Endothelial cell (in vitro differentiated cells): ENCODE measurements at regions not wholly inside any gene's neighbourhood (a gene's known extent, or its start where the extent isn't known, plus 50 kb on each side); places are given as distances from the start of the nearest gene placed in this dataset.
"Not testable (repeated sequence)": the region's sequence is repeated elsewhere in the genome, so short reads cannot be mapped to it uniquely, and the experiment has no call there.

Source experiments
- DNase-seq: peaks from one replicate; pipeline ENCODE4 v3.0.0; 2021; ENCODE audit warnings: low spot score
- H3K27ac Mint-ChIP-seq: one replicate; pipeline ENCODE4 v1.8.0; 2021; ENCODE audit warnings: mixed read lengths, inconsistent platforms; ENCODE audit not compliant: unreplicated experiment
- H3K27me3 Mint-ChIP-seq: one replicate; pipeline ENCODE4 v1.8.0; 2021; ENCODE audit warnings: mild to moderate bottlenecking, moderate library complexity, mixed read lengths, inconsistent platforms; ENCODE audit not compliant: unreplicated experiment
- H3K36me3 Mint-ChIP-seq: one replicate; pipeline ENCODE4 v1.8.0; 2021; ENCODE audit warnings: mild to moderate bottlenecking, low read depth, mixed read lengths, inconsistent platforms; ENCODE audit not compliant: unreplicated experiment
- H3K4me1 Mint-ChIP-seq: one replicate; pipeline ENCODE4 v1.8.0; 2021; ENCODE audit warnings: mild to moderate bottlenecking, mixed read lengths, inconsistent platforms; ENCODE audit not compliant: unreplicated experiment
- H3K4me3 Mint-ChIP-seq: one replicate; pipeline ENCODE4 v1.8.0; 2021; ENCODE audit warnings: mild to moderate bottlenecking, mixed read lengths, inconsistent platforms; ENCODE audit not compliant: unreplicated experiment
- H3K9me3 Mint-ChIP-seq: one replicate; pipeline ENCODE4 v1.8.0; 2021; ENCODE audit warnings: mixed read lengths, inconsistent platforms; ENCODE audit not compliant: unreplicated experiment
- TF ChIP-seq, protein P1 (sequence below): fragments of 200-600 bp; sonication (generic); IDR thresholded peaks from one replicate; pipeline ENCODE4 v1.5.0; 2021; ENCODE audit warnings: antibody characterized with exemption; ENCODE audit not compliant: unreplicated experiment

DNA sequence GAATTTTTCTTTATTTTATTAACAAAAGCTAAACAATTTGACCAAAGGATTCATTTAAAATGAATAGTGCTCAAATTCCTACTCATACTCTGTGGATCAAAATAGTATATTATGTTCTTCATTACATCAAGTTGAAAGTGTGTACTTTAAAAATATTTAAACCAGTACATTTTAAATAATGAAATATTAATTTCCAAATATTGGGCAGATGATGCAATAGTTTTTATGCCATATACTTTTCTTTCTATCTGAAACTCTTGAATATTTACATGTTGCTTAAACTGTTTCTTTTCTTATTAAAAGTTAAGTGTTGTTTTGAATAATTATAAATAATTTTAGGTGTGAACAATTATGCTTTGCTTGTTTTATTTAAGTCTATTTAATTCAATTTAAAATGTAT is 144.7 kb upstream of the TMPRSS15 start:
- Mint-ChIP-seq H3K9me3 (no peaks in the 10 kb centered on the region), H3K4me1 (no peaks in the 10 kb centered on the region), H3K27me3 (no peaks in the 10 kb centered on the region), H3K4me3 (no peak overlapping the region), H3K27ac (no peak overlapping the region), H3K36me3 (no peaks in the 10 kb centered on the region)
- TF ChIP-seq, protein P1, sequence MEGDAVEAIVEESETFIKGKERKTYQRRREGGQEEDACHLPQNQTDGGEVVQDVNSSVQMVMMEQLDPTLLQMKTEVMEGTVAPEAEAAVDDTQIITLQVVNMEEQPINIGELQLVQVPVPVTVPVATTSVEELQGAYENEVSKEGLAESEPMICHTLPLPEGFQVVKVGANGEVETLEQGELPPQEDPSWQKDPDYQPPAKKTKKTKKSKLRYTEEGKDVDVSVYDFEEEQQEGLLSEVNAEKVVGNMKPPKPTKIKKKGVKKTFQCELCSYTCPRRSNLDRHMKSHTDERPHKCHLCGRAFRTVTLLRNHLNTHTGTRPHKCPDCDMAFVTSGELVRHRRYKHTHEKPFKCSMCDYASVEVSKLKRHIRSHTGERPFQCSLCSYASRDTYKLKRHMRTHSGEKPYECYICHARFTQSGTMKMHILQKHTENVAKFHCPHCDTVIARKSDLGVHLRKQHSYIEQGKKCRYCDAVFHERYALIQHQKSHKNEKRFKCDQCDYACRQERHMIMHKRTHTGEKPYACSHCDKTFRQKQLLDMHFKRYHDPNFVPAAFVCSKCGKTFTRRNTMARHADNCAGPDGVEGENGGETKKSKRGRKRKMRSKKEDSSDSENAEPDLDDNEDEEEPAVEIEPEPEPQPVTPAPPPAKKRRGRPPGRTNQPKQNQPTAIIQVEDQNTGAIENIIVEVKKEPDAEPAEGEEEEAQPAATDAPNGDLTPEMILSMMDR, result no peak
- DNase-seq, result no peak

DNA sequence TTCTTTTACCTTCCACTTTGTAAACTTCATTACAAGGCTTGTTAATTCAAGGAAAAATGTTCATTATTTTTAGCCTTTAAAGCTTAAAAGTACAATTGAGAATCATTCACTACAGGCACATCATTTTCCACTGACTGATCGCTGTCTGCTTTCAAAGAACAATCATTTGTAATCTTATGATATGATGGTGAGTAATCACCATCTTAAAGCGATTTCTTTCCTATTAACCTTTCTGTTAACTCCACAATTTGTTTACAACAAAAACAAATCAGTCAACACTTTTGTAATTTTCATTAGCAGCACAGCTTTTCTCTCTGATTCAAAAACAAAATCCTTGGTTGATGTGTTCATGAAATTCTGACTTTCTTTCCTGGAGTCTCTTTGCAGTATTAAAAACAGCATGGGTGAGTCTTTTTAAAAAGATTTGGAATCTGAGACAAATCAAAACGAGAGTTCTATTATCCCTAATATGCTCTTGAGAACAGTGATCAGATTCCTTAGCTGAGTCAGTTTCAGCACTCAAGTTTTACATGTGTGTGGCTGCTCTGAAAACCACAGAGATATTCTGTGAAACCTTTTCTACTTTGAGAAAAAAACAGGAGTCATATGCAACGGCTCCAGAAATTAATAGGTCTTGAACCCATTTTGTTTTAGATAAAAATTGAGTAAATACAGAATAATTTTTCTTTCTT is 145.8 kb upstream of the TMPRSS15 start:
- DNase-seq, result no peak
- Mint-ChIP-seq H3K27me3 (no peaks in the 10 kb centered on the region), H3K27ac (no peak overlapping the region), H3K4me1 (no peaks in the 10 kb centered on the region), H3K9me3 (no peaks in the 10 kb centered on the region), H3K36me3 (no peaks in the 10 kb centered on the region), H3K4me3 (no peak overlapping the region)
- TF ChIP-seq, protein P1, result no peak

DNA sequence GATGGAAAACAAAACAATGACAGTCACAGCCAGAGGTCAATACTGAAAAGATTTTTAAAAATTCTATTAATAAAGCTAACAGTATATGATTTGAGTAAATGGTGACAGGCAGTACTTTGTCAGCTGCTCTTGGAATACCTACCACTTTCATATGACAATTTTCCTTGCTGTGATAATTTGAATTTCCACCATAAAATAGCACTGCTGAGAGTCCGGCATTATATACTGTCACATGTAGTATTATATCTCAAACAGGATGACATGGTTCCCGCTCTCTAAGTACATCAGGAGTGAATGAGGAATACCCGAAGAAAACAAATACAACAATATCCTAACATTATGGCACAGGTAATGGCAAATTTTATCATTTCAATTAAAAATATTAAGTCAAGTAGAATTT is 146.8 kb upstream of the TMPRSS15 start:
- H3K36me3 Mint-ChIP-seq, result no peaks in the 10 kb centered on the region
- DNase-seq, result no peak
- no peaks in the 10 kb centered on the region for H3K9me3 Mint-ChIP-seq
- no peaks in the 10 kb centered on the region for H3K4me1 Mint-ChIP-seq
- TF ChIP-seq, protein P1, result no peak
- H3K4me3 Mint-ChIP-seq, result no peak overlapping the region
- no peak overlapping the region for H3K27ac Mint-ChIP-seq
- no peaks in the 10 kb centered on the region for H3K27me3 Mint-ChIP-seq

DNA sequence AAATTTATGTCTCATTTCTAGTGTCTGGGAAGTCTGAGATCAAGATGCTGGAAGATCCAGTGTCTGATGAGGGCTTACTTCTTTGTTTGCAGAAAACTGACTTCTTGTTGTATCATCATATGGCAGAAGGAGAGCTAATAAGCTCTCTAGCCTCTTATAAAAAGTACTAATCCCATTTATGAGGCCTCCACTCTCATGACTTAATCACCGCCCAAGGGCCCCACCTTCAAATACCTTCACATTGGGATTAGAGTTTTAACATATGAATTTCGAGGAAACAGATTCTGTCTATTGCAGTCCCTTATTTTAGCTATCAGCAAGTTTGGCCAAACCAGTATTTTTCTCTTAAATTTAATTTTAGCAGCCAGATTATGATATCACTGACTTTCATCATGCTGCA is 150.2 kb upstream of the TMPRSS15 start:
- H3K9me3 Mint-ChIP-seq, result no peaks in the 10 kb centered on the region
- no peaks in the 10 kb centered on the region for H3K27me3 Mint-ChIP-seq
- DNase-seq, result no peak
- H3K4me3 Mint-ChIP-seq, result no peak overlapping the region
- no peaks in the 10 kb centered on the region for H3K36me3 Mint-ChIP-seq
- H3K27ac Mint-ChIP-seq, result no peak overlapping the region
- no peaks in the 10 kb centered on the region for H3K4me1 Mint-ChIP-seq
- TF ChIP-seq, protein P1, result no peak

DNA sequence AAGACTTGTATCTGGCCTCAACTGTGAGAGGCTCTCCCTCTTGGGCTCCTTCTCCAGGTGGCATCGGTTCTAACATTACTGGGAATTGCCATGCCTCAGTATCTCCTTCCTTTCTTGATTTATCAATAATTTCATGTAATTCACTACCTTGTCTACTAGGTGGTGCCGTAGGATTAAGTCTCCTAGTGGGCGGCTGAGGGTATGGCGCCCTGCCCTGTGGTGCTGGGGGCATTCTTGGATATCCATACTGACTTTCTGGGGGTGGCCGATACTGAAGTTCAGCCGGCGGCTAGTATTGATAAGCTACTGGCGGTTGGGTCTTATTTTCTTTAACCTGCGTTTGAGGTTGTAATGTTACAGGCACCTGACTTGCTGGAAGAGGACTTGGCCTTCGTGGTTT is 164.2 kb upstream of the TMPRSS15 start:
- H3K27ac Mint-ChIP-seq, H3K36me3 Mint-ChIP-seq, H3K27me3 Mint-ChIP-seq, DNase-seq, H3K4me1 Mint-ChIP-seq, H3K9me3 Mint-ChIP-seq, H3K4me3 Mint-ChIP-seq: not testable (repeated sequence)
- TF ChIP-seq, protein P1, result peak; percentile 52
